ENCODE measurements at regions not wholly inside any gene's neighbourhood (a gene's known extent, or its start where the extent isn't known, plus 50 kb on each side); places are given as distances from the start of the nearest gene placed in this dataset.

- H3K4me1 Mint-ChIP-seq = no peaks in the 10 kb centered on the region
- no peak for TF ChIP-seq CTCF (IDR thresholded peaks at IDR 0.05; ENCODE audit: unreplicated experiment in 3 of 3)
- peaks cover 12% of the 10 kb centered on the region for H3K27me3 Mint-ChIP-seq (ENCODE audit: low read depth)
- no peak overlapping the region for H3K27ac Mint-ChIP-seq
- H3K36me3 Mint-ChIP-seq (ENCODE audit: low read depth) = no peaks in the 10 kb centered on the region
- H3K4me3 Mint-ChIP-seq = no peak overlapping the region
- peaks cover 2% of the 10 kb centered on the region for H3K9me3 Mint-ChIP-seq
Observed at GRCh38 chr11:112366777-112367176, 106.1 kb upstream of the PLET1 start.

- H3K27me3 Mint-ChIP-seq (ENCODE audit: low read depth) = peaks cover 12% of the 10 kb centered on the region
- H3K27ac Mint-ChIP-seq = no peak overlapping the region
- H3K9me3 Mint-ChIP-seq = peaks cover 2% of the 10 kb centered on the region
- no peak for TF ChIP-seq CTCF (IDR thresholded peaks at IDR 0.05; ENCODE audit: unreplicated experiment in 3 of 3)
- no peaks in the 10 kb centered on the region for H3K36me3 Mint-ChIP-seq (ENCODE audit: low read depth)
- no peak overlapping the region for H3K4me3 Mint-ChIP-seq
- H3K4me1 Mint-ChIP-seq = no peaks in the 10 kb centered on the region
Observed at GRCh38 chr11:112367461-112367860, 106.8 kb upstream of the PLET1 start.

- H3K36me3 Mint-ChIP-seq (ENCODE audit: low read depth) = no peaks in the 10 kb centered on the region
- peaks cover 12% of the 10 kb centered on the region for H3K27me3 Mint-ChIP-seq (ENCODE audit: low read depth)
- H3K27ac Mint-ChIP-seq = no peak overlapping the region
- TF ChIP-seq CTCF (IDR thresholded peaks at IDR 0.05; ENCODE audit: unreplicated experiment in 3 of 3) = no peak
- no peak overlapping the region for H3K4me3 Mint-ChIP-seq
- H3K9me3 Mint-ChIP-seq = peaks cover 3% of the 10 kb centered on the region
- no peaks in the 10 kb centered on the region for H3K4me1 Mint-ChIP-seq
Observed at GRCh38 chr11:112367895-112368294, 107.2 kb upstream of the PLET1 start.

- peaks cover 12% of the 10 kb centered on the region for H3K27me3 Mint-ChIP-seq (ENCODE audit: low read depth)
- no peak overlapping the region for H3K27ac Mint-ChIP-seq
- H3K9me3 Mint-ChIP-seq = peaks cover 8% of the 10 kb centered on the region
- H3K36me3 Mint-ChIP-seq (ENCODE audit: low read depth) = no peaks in the 10 kb centered on the region
- no peak overlapping the region for H3K4me3 Mint-ChIP-seq
- no peaks in the 10 kb centered on the region for H3K4me1 Mint-ChIP-seq
- no peak for TF ChIP-seq CTCF (IDR thresholded peaks at IDR 0.05; ENCODE audit: unreplicated experiment in 3 of 3)
Observed at GRCh38 chr11:112368381-112368780, 107.7 kb upstream of the PLET1 start.

GRCh38 chr11:112369374-112369773, 108.7 kb upstream of the PLET1 start:
- H3K9me3 Mint-ChIP-seq = peaks cover 8% of the 10 kb centered on the region
- no peak overlapping the region for H3K4me3 Mint-ChIP-seq
- TF ChIP-seq CTCF (IDR thresholded peaks at IDR 0.05; ENCODE audit: unreplicated experiment in 3 of 3) = no peak
- H3K4me1 Mint-ChIP-seq = no peaks in the 10 kb centered on the region
- no peaks in the 10 kb centered on the region for H3K36me3 Mint-ChIP-seq (ENCODE audit: low read depth)
- no peak overlapping the region for H3K27ac Mint-ChIP-seq
- peaks cover 12% of the 10 kb centered on the region for H3K27me3 Mint-ChIP-seq (ENCODE audit: low read depth)

GRCh38 chr11:112369916-112370315, 109.3 kb upstream of the PLET1 start:
- H3K4me1 Mint-ChIP-seq = no peaks in the 10 kb centered on the region
- no peak overlapping the region for H3K4me3 Mint-ChIP-seq
- no peak for TF ChIP-seq CTCF (IDR thresholded peaks at IDR 0.05; ENCODE audit: unreplicated experiment in 3 of 3)
- H3K9me3 Mint-ChIP-seq = peaks cover 8% of the 10 kb centered on the region
- H3K27ac Mint-ChIP-seq = no peak overlapping the region
- H3K27me3 Mint-ChIP-seq (ENCODE audit: low read depth) = peaks cover 12% of the 10 kb centered on the region
- H3K36me3 Mint-ChIP-seq (ENCODE audit: low read depth) = no peaks in the 10 kb centered on the region
